HepG2 (cell line): ENCODE measurements at regions not wholly inside any gene's neighbourhood (a gene's known extent, or its start where the extent isn't known, plus 50 kb on each side); places are given as distances from the start of the nearest gene placed in this dataset.

Source experiments
- ATAC-seq: fragments of 200-7000 bp; cut with Tn5 transposase; 3 replicates; pipeline ENCODE4 v1.9.1; 2020; ENCODE audit warnings: mild to moderate bottlenecking, moderate library complexity
- BruUV-seq: library from RNA; stranded (reverse); fragments of 400-500 nt; replicated peaks from 2 replicates; lab custom pipeline; 2021; lab: Mats Ljungman, UMichigan
- CTCF ChIA-PET: fragments of 300-600 bp; formaldehyde crosslinking; extraction: SDS; loops from one replicate; lab custom pipeline; 2021; ENCODE audit warnings: low total read pairs, inconsistent platforms, low intra/inter-chr PET ratio; lab: Yijun Ruan, JAX
- POLR2A ChIA-PET: fragments of 350-600 bp; sonication (Branson Sonifier 250); formaldehyde crosslinking; loops from one replicate; lab custom pipeline; 2020; ENCODE audit warnings: antibody characterized with exemption, inconsistent platforms; lab: Yijun Ruan, JAX
- DNase-seq: peaks from one replicate; pipeline ENCODE4 v3.0.0-alpha.2; 2015; ENCODE audit warnings: low spot score
- FAIRE-seq: peaks from 3 replicates; lab custom pipeline; 2011; peaks lifted over from hg19 to GRCh38; lab: Jason Lieb, UNC
- H2AFZ ChIP-seq: one replicate; pipeline ENCODE4 v1.6.1; 2011; ENCODE audit warnings: low read length, inconsistent platforms
- H3K27ac ChIP-seq: fragments of 300-600 bp; 3 replicates; pipeline ENCODE4 v1.8.0; 2011; ENCODE audit warnings: mixed run types, mild to moderate bottlenecking, mixed read lengths, low read length, inconsistent platforms; ENCODE audit not compliant: insufficient read depth; ENCODE audit errors: extremely low read length
- H3K27me3 ChIP-seq, 2 experiments: fragments of 200-600 bp in 1 of 2; 2 replicates in 1 of 2; 3 replicates in 1 of 2; pipeline versions ENCODE4 v1.6.0 to v1.8.0; 2011; ENCODE audit warnings: low read length in 2 of 2, mild to moderate bottlenecking in 2 of 2, moderate library complexity in 2 of 2, inconsistent platforms in 1 of 2; ENCODE audit not compliant: insufficient read depth in 2 of 2, control insufficient read depth in 1 of 2
- H3K36me3 ChIP-seq, 2 experiments: fragments of 200-600 bp in 1 of 2; replicated peaks in 1 of 2; 2 replicates in 1 of 2; 3 replicates in 1 of 2; pipeline versions ENCODE4 v1.5.1 to v1.8.0; 2011; ENCODE audit warnings: low read length in 2 of 2, inconsistent platforms in 1 of 2; ENCODE audit not compliant: insufficient read depth in 2 of 2, control insufficient read depth in 1 of 2
- H3K4me1 ChIP-seq: 2 replicates; pipeline ENCODE4 v1.5.1; 2012; ENCODE audit warnings: low read length, inconsistent platforms; ENCODE audit not compliant: insufficient read depth
- H3K4me2 ChIP-seq: 2 replicates; pipeline ENCODE4 v1.6.0; 2011; ENCODE audit warnings: low read depth, low read length, inconsistent platforms
- H3K4me3 ChIP-seq, 3 experiments: fragments of 200-600 bp in 1 of 3; sonication (generic), shearing (Covaris generic) in 1 of 3; replicated peaks in 1 of 3; 2 replicates each; pipeline ENCODE4 v1.5.1; 2011 to 2016; ENCODE audit warnings: low read length in 3 of 3, inconsistent platforms in 2 of 3, low read depth in 2 of 3, mild to moderate bottlenecking in 2 of 3, control low read depth in 1 of 3, mixed read lengths in 1 of 3; ENCODE audit not compliant: insufficient read depth in 1 of 3
- H3K79me2 ChIP-seq: one replicate; pipeline ENCODE4 v1.6.1; 2011; ENCODE audit warnings: low read length, inconsistent platforms; ENCODE audit not compliant: insufficient read depth
- H3K9ac ChIP-seq: 2 replicates; pipeline ENCODE4 v1.6.0; 2011; ENCODE audit warnings: mild to moderate bottlenecking, low read depth, low read length, inconsistent platforms; ENCODE audit not compliant: insufficient read depth
- H3K9me3 ChIP-seq: 2 replicates; pipeline ENCODE4 v1.5.1; 2012; ENCODE audit warnings: mild to moderate bottlenecking, low read length
- H4K20me1 ChIP-seq: 2 replicates; pipeline ENCODE4 v1.6.0; 2011; ENCODE audit warnings: inconsistent platforms, mild to moderate bottlenecking, low read length, moderate library complexity; ENCODE audit not compliant: insufficient read depth
- ATF7 ChIP-seq, 2 experiments: fragments of 450-650 bp in 1 of 2; sonication (generic) in 1 of 2; formaldehyde crosslinking in 1 of 2; IDR thresholded peaks; 2 replicates each; pipeline versions ENCODE4 v1.4.0 to v1.6.1; 2016 to 2020; ENCODE audit warnings: antibody characterized with exemption in 1 of 2, mild to moderate bottlenecking in 1 of 2, missing genetic modification reagents in 1 of 2
- CCDC6 ChIP-seq: sonication (generic); formaldehyde crosslinking; IDR thresholded peaks from 2 replicates; pipeline ENCODE4 v1.8.1; 2022; ENCODE audit warnings: mild to moderate bottlenecking, missing genetic modification reagents, moderate library complexity
- GPN1 ChIP-seq: sonication (generic); formaldehyde crosslinking; IDR thresholded peaks from 2 replicates; pipeline ENCODE4 v1.5.1; 2020; ENCODE audit warnings: missing genetic modification reagents, borderline replicate concordance
- HDAC1 ChIP-seq: sonication (generic); formaldehyde crosslinking; IDR thresholded peaks from 2 replicates; pipeline ENCODE4 v1.5.1; 2020; ENCODE audit warnings: mild to moderate bottlenecking, missing genetic modification reagents
- MYNN ChIP-seq: sonication (generic); formaldehyde crosslinking; IDR thresholded peaks from 2 replicates; pipeline ENCODE4 v1.4.0; 2020; ENCODE audit warnings: mild to moderate bottlenecking, low read depth, missing genetic modification reagents
- NFATC3 ChIP-seq: sonication (generic); formaldehyde crosslinking; IDR thresholded peaks from 2 replicates; pipeline ENCODE4 v1.5.1; 2020; ENCODE audit warnings: mild to moderate bottlenecking, missing genetic modification reagents
- SUZ12 ChIP-seq: fragments of 150-350 bp; IDR thresholded peaks from 2 replicates; pipeline ENCODE4 v1.6.1; 2014; ENCODE audit warnings: low read depth, low read length
- TGIF2 ChIP-seq: IDR thresholded peaks from 2 replicates; pipeline ENCODE4 v1.6.1; 2016; ENCODE audit warnings: control low read depth, missing compliant biosample characterization
- ZFP41 ChIP-seq: sonication (generic); formaldehyde crosslinking; IDR thresholded peaks from 2 replicates; pipeline ENCODE4 v1.4.0; 2020; ENCODE audit warnings: mild to moderate bottlenecking, missing genetic modification reagents, borderline replicate concordance
- ZNF282 ChIP-seq: fragments of 450-650 bp; IDR thresholded peaks from 2 replicates; pipeline ENCODE4 v1.6.1; 2018; ENCODE audit not compliant: partially characterized antibody
- ZNF382 ChIP-seq: sonication (generic); formaldehyde crosslinking; IDR thresholded peaks from 2 replicates; pipeline ENCODE4 v1.5.0; 2020; ENCODE audit warnings: missing genetic modification reagents, mild to moderate bottlenecking, borderline replicate concordance
- ZNF615 ChIP-seq: sonication (generic); formaldehyde crosslinking; IDR thresholded peaks from 2 replicates; pipeline ENCODE4 v1.5.0; 2020; ENCODE audit warnings: mild to moderate bottlenecking, missing genetic modification reagents, borderline replicate concordance
- WGBS: methylation state at CpG from one replicate; pipeline ENCODE4 v1.1.6; 2017; ENCODE audit warnings: low lambda C conversion rate; 5-methylcytosine and 5-hydroxymethylcytosine counted together
- in situ Hi-C: cut with HindIII; loops from 2 replicates; pipeline ENCODE4 v1.10.0; 2017; ENCODE audit warnings: low pct_unique_long_range_greater_than_20kb; ENCODE audit not compliant: extremely low pct_ligation_motif_present
- intact Hi-C: fragments of 100-400 bp; cut with micrococcal nuclease; formaldehyde crosslinking; loops from one replicate; pipeline ENCODE4 v1.10.0; 2022; ENCODE audit not compliant: unreplicated experiment
- TF ChIP-seq, protein P1 (sequence below): sonication (generic); formaldehyde crosslinking; IDR thresholded peaks from 2 replicates; pipeline ENCODE4 v1.9.0; 2021; ENCODE audit warnings: missing genetic modification reagents, borderline replicate concordance
- TF ChIP-seq, protein P2 (sequence below): sonication (generic); formaldehyde crosslinking; IDR thresholded peaks from 2 replicates; pipeline ENCODE4 v1.4.0; 2020; ENCODE audit warnings: missing genetic modification reagents, borderline replicate concordance

DNA sequence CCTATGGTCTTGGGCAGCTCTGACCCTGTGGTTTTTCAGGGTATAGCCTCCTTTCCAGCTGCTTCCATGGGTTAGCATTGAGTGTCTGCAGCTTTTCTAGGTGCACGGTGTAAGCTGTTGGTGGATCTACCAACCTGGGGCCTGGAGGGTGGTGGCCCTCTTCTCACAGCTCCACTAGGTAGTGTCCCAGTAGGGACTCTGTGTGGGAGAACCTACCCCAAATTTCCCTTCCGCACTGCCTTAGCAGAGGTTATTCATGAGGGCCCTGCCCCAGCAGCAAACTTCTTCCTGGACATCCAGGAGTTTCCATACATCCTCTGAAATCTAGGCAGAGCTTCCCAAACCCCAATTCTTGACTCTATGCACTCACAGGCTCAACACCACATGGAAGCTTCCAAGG lies 111.0 kb upstream of the C1orf87 start (continued):
- TF ChIP-seq TGIF2 = no peak

DNA sequence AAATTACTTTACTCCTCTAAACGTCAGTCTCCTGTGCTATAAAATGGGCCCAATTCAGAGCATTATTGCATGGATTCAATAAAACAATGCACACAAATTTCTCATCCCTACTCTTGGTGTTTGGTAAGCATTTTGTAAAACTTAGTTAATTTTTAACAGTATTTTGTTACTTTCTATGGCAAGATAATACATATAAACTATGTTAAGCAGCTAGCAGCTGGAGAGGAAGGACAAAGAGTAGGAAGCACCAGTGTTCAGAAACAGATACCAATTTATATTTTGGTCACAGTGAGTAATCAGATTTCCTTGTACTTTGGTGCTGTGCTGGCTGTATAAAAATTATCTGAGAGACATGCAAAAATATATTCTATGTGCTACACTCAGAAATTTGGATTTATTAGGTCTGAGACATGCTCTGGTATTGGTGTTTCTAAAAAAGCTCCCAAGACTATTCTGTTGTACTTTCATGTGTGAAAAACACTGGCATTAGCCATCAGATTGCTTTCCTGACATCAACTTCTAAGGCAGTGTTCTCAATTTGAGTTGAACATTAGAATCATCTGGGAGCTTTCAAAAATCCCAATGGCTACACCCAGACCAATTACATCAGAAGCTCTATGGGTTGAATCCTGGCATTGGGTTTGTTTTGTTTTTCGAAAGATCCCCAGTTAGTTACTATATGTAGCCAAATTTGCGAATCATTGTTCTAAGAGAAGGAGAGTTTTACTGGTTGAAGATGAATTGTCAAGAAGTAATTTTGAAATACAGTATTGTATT lies 100.3 kb upstream of the C1orf87 start:
- WGBS = 14% methylated on average over 3 of the region's 3 CpGs
- no peak for ATAC-seq
- Histone ChIP-seq H2AFZ (no peak overlapping the region), H3K27me3 (no peaks in the 10 kb centered on the region), H3K27ac (no peak overlapping the region), H3K79me2 (no peaks in the 10 kb centered on the region), H3K4me2 (no peak overlapping the region), H3K36me3 (no peaks in the 10 kb centered on the region), H3K4me1 (no peaks in the 10 kb centered on the region), H3K9me3 (no peaks in the 10 kb centered on the region), H3K9ac (no peak overlapping the region), H3K4me3 (no peak overlapping the region), H4K20me1 (no peaks in the 10 kb centered on the region)
- in situ Hi-C loops = no loop called here
- TF ChIP-seq MYNN (CRISPR knock-in tag) = no peak
- no peak for TF ChIP-seq GPN1
- no peak for TF ChIP-seq NFATC3 (CRISPR knock-in tag)
- no peak for TF ChIP-seq ZNF382 (CRISPR knock-in tag)
- TF ChIP-seq, protein P1, sequence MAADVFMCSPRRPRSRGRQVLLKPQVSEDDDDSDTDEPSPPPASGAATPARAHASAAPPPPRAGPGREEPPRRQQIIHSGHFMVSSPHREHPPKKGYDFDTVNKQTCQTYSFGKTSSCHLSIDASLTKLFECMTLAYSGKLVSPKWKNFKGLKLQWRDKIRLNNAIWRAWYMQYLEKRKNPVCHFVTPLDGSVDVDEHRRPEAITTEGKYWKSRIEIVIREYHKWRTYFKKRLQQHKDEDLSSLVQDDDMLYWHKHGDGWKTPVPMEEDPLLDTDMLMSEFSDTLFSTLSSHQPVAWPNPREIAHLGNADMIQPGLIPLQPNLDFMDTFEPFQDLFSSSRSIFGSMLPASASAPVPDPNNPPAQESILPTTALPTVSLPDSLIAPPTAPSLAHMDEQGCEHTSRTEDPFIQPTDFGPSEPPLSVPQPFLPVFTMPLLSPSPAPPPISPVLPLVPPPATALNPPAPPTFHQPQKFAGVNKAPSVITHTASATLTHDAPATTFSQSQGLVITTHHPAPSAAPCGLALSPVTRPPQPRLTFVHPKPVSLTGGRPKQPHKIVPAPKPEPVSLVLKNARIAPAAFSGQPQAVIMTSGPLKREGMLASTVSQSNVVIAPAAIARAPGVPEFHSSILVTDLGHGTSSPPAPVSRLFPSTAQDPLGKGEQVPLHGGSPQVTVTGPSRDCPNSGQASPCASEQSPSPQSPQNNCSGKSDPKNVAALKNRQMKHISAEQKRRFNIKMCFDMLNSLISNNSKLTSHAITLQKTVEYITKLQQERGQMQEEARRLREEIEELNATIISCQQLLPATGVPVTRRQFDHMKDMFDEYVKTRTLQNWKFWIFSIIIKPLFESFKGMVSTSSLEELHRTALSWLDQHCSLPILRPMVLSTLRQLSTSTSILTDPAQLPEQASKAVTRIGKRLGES = no peak
- TF ChIP-seq ZNF282 = no peak
- TF ChIP-seq SUZ12 = no peak
- no peak for TF ChIP-seq CCDC6 (CRISPR knock-in tag)
- no peak for TF ChIP-seq ZNF615 (CRISPR knock-in tag)
- no peak for TF ChIP-seq ATF7 (IDR thresholded peaks at IDR 0.05)
- no peak for TF ChIP-seq ATF7 (CRISPR knock-in tag; IDR thresholded peaks at IDR 0.05)
- no peak for TF ChIP-seq HDAC1
- TF ChIP-seq, protein P2, sequence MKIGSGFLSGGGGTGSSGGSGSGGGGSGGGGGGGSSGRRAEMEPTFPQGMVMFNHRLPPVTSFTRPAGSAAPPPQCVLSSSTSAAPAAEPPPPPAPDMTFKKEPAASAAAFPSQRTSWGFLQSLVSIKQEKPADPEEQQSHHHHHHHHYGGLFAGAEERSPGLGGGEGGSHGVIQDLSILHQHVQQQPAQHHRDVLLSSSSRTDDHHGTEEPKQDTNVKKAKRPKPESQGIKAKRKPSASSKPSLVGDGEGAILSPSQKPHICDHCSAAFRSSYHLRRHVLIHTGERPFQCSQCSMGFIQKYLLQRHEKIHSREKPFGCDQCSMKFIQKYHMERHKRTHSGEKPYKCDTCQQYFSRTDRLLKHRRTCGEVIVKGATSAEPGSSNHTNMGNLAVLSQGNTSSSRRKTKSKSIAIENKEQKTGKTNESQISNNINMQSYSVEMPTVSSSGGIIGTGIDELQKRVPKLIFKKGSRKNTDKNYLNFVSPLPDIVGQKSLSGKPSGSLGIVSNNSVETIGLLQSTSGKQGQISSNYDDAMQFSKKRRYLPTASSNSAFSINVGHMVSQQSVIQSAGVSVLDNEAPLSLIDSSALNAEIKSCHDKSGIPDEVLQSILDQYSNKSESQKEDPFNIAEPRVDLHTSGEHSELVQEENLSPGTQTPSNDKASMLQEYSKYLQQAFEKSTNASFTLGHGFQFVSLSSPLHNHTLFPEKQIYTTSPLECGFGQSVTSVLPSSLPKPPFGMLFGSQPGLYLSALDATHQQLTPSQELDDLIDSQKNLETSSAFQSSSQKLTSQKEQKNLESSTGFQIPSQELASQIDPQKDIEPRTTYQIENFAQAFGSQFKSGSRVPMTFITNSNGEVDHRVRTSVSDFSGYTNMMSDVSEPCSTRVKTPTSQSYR (CRISPR knock-in tag) = no peak
- TF ChIP-seq ZFP41 (CRISPR knock-in tag) = no peak
- BruUV-seq = no TSS peak
- DNase-seq = no peak
- FAIRE-seq = no peak
- intact Hi-C loops = no loop called here
- ChIA-PET POLR2A (no interaction called here), CTCF (no interaction called here)
